Ascending aorta (tissue), 2 donors: ENCODE measurements at regions not wholly inside any gene's neighbourhood (a gene's known extent, or its start where the extent isn't known, plus 50 kb on each side); places are given as distances from the start of the nearest gene placed in this dataset.

Experiments
- DNase-seq, 2 donors: peaks; one replicate each; pipeline ENCODE4 v3.0.0-alpha.2; 2019; ENCODE audit warnings: low spot score in 2 of 2
- H3K27ac ChIP-seq, 2 donors: fragments of 200-600 bp; sonication (generic); one replicate each; pipeline ENCODE4 v1.5.1; 2016 to 2017; ENCODE audit warnings: mild to moderate bottlenecking in 1 of 2
- H3K27me3 ChIP-seq: fragments of 200-600 bp; sonication (generic); one replicate; pipeline ENCODE4 v1.5.1; 2017
- H3K36me3 ChIP-seq, 2 donors: fragments of 200-600 bp; sonication (generic); one replicate each; pipeline ENCODE4 v1.5.1; 2016
- H3K4me1 ChIP-seq, 2 donors: fragments of 200-600 bp; sonication (generic); one replicate each; pipeline ENCODE4 v1.5.1; 2016 to 2017; ENCODE audit warnings: mild to moderate bottlenecking in 1 of 2
- H3K4me3 ChIP-seq, 2 donors: fragments of 200-600 bp; sonication (generic); one replicate each; pipeline ENCODE4 v1.5.1; 2016 to 2017; ENCODE audit warnings: mild to moderate bottlenecking in 1 of 2
- H3K9me3 ChIP-seq, 2 donors: fragments of 200-600 bp; sonication (generic); one replicate each; pipeline ENCODE4 v1.5.1; 2016
- CTCF ChIP-seq, 3 experiments: fragments of 200-600 bp in 2 of 3; fragments of 450-650 bp in 1 of 3; sonication (generic) in 2 of 3; IDR thresholded peaks; one replicate each; pipeline ENCODE4 v1.5.1; 2016 to 2019; ENCODE audit warnings: antibody characterized with exemption in 3 of 3, mild to moderate bottlenecking in 1 of 3, moderate library complexity in 1 of 3
- intact Hi-C: fragments of 100-400 bp; cut with DNase I; formaldehyde crosslinking; loops from one replicate; pipeline ENCODE4 v1.15.1; 2023

- Histone ChIP-seq H3K27ac (no peak overlapping the region), H3K4me1 (no peaks in the 10 kb centered on the region), H3K36me3 (no peaks in the 10 kb centered on the region), H3K9me3 (peaks cover 0 to 8% of the 10 kb centered on the region in 2 donors), H3K27me3 (no peaks in the 10 kb centered on the region), H3K4me3 (no peak overlapping the region)
- TF ChIP-seq CTCF (IDR thresholded peaks at IDR 0.05): no peak
- DNase-seq: no peak
- intact Hi-C loops: no loop called here
These were observed 491.0 kb downstream of the NAF1 start for GRCh38 chr4:162675661-162676060.

GRCh38 chr4:162661913-162662312 lies 498.1 kb upstream of the FSTL5 start:
- TF ChIP-seq CTCF (IDR thresholded peaks at IDR 0.05): no peak
- intact Hi-C loops: no loop called here
- Histone ChIP-seq H3K4me1 (no peaks in the 10 kb centered on the region), H3K4me3 (no peak overlapping the region), H3K9me3 (no peaks in the 10 kb centered on the region), H3K36me3 (no peaks in the 10 kb centered on the region), H3K27me3 (no peaks in the 10 kb centered on the region), H3K27ac (no peak overlapping the region)
- no peak for DNase-seq

- Histone ChIP-seq H3K36me3 (no peaks in the 10 kb centered on the region), H3K9me3 (no peaks in the 10 kb centered on the region), H3K27ac (no peak overlapping the region), H3K27me3 (no peaks in the 10 kb centered on the region), H3K4me3 (no peak overlapping the region), H3K4me1 (no peaks in the 10 kb centered on the region)
- intact Hi-C loops: no loop called here
- no peak for TF ChIP-seq CTCF (IDR thresholded peaks at IDR 0.05)
- DNase-seq: no peak
These were observed 495.9 kb upstream of the FSTL5 start for GRCh38 chr4:162659716-162660115.

- Histone ChIP-seq H3K27me3 (no peaks in the 10 kb centered on the region), H3K4me3 (no peak overlapping the region), H3K9me3 (no peaks in the 10 kb centered on the region), H3K36me3 (no peaks in the 10 kb centered on the region), H3K4me1 (no peaks in the 10 kb centered on the region), H3K27ac (no peak overlapping the region)
- no peak for TF ChIP-seq CTCF (IDR thresholded peaks at IDR 0.05)
- intact Hi-C loops: no loop called here
- DNase-seq: no peak
These were observed 494.2 kb upstream of the FSTL5 start for GRCh38 chr4:162657966-162658365.

- no peaks in the 10 kb centered on the region for H3K9me3 ChIP-seq
- no peak for TF ChIP-seq CTCF (IDR thresholded peaks at IDR 0.05)
- H3K36me3 ChIP-seq: no peaks in the 10 kb centered on the region
- H3K27ac ChIP-seq: no peak overlapping the region
- no peak for DNase-seq
- intact Hi-C loops: no loop called here
- no peaks in the 10 kb centered on the region for H3K4me1 ChIP-seq
- no peak overlapping the region for H3K4me3 ChIP-seq
- no peaks in the 10 kb centered on the region for H3K27me3 ChIP-seq
These were observed 486.4 kb upstream of the FSTL5 start for GRCh38 chr4:162650166-162650565.

- intact Hi-C loops: loop anchor here (5.0 kb wide), 4 partner anchors 392 to 897 kb away; partner anchors contain the start of genes NAF1 and NPY1R
- Histone ChIP-seq H3K36me3 (no peaks in the 10 kb centered on the region), H3K4me3 (no peak overlapping the region), H3K9me3 (no peaks in the 10 kb centered on the region), H3K4me1 (no peaks in the 10 kb centered on the region), H3K27ac (no peak overlapping the region), H3K27me3 (no peaks in the 10 kb centered on the region)
- DNase-seq: no peak
- TF ChIP-seq CTCF (IDR thresholded peaks at IDR 0.05): peak in 2 of 3 experiments; percentile 30 to 52
These were observed 481.6 kb upstream of the FSTL5 start for GRCh38 chr4:162645381-162645780.
